NCI-H1092 treated with DMSO at 0.1 percent for 48 hours (cell line): ENCODE measurements at regions not wholly inside any gene's neighbourhood (a gene's known extent, or its start where the extent isn't known, plus 50 kb on each side); places are given as distances from the start of the nearest gene placed in this dataset.

Source experiments
- DNase-seq: peaks from one replicate; lab custom pipeline; 2025; lab: John Stamatoyannopoulos, UW

GRCh38 chr7:45455662-45456061 is 118.5 kb upstream of the ADCY1 start:
- DNase-seq = no peak

DNA sequence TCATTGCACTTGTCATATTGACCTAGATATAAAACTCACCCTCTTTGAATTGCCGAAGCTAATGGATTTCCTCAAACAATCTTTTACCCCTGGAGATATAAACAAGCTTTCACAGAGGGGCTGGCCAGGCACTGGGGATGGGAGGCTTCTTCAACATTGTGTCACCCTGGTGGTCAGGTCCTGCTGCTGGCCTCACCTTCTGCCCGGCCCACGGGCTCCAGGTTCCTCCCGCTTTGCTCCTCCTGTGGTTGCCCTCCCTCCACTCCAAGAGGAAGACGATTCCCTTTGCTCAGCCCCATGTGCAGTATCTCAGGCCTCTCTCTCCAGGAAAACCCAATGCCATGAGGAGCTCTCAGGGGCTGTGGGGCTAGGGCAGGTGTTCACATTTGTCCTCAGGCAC is 118.1 kb upstream of the ADCY1 start:
- peak; percentile 8 for DNase-seq

DNA sequence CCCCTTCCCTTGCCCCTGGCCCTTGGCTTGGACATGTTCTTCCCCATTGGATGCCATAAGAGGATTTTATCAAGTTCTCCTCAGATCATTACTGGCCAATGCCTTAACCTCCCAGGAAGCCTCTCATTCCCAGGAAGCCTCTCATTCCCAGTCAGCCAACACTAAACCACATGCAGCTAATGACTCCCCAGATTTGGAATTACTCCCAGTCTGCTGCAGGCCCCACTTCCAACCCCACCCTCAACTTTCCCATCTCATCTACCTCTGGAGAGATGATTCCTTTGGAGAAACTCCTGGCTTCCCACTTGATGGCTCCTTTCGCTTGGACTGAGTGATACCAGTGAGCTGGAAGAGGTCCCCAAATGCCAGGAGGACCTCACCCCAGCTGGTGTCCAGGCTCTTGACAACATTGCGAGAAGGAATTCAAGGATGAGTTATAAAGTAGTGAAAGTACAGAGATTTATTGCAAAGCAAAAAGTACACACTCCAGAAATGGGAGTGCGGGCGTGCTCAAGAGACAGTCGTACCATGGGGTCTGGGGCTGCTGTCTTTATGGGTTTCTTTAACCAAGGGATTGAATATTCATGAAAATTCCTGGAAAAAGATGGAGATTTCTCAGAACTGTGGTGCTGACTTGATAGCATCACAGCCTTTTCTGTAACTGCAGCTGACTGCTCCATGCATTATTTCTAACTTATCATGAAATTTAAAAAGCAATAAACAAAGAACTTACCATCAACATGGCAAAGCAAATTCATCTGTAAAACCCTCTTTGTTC is 117.2 kb upstream of the ADCY1 start:
- no peak for DNase-seq

GRCh38 chr7:45457591-45457990 is 116.6 kb upstream of the ADCY1 start:
- DNase-seq = peak; percentile 96

GRCh38 chr7:45459476-45459875 is 114.7 kb upstream of the ADCY1 start:
- peak; percentile 62 for DNase-seq

DNA sequence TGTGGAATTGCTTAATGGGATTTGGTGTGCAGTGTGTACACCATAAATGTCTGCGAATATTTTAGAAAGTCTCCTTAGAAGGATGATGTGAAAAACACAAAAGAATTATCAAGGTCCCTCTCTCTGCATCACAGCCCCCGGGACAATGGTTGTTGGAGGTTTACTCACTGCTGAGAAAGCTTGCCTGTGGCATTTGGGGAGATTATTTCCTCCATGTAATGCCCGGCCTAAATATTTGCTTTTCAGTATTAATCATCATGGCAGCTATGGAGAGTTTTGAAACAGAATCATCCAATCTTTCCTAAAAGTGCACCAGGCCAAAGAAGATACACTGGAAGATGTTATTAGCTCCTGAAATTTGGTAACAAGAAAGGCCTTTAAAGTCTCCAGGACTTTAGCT is 113.8 kb upstream of the ADCY1 start:
- peak; percentile 10 for DNase-seq

- no peak for DNase-seq
Measured at GRCh38 chr7:45461026-45461425, 113.1 kb upstream of the ADCY1 start.

DNA sequence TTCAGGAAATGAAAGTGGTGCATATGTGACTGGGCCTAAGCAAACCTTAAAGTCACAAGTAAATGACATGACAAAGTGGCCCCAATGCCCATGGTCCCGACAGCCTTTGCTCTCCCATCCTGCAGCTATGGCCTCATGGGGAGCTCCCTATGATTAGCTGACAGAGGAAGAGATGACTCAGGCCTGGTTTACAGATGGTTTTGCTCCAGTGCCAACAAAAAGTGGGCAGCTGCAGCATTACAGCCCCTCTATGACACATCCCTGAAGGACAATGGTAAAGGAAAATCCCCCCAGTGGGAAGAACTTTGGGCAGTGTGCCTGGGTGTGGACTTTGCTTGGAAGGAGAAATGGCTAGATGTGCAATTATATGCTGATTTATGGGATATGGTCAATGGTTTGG is 105.1 kb upstream of the ADCY1 start:
- DNase-seq = no peak

- no peak for DNase-seq
Measured at GRCh38 chr7:45470031-45470430, 104.1 kb upstream of the ADCY1 start.

GRCh38 chr7:45479781-45480180 is 94.4 kb upstream of the ADCY1 start:
- DNase-seq = no peak

- no peak for DNase-seq
Measured at GRCh38 chr7:45482451-45482850, 91.7 kb upstream of the ADCY1 start.

DNA sequence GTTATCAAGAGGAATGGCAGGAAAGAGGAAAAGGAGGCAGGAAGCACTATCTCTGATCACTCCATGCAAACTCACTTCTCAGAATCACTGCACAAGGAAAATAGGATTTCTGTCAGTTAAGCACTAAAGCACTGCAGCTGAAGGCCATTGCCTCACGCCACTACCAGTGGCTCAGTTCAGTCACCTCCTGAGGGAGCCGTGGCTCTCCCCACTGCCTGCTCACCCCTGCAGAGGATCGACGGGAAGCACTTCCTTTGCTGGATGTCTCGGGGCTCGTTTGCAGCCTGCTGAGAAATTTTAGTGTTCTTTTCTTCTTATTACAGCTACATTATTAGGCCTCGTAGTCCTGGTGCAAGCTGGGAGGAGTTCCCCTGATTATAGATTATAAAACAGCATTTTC is 90.1 kb upstream of the ADCY1 start:
- peak; percentile 13 for DNase-seq

- DNase-seq = no peak
Measured at GRCh38 chr7:45486575-45486974, 87.6 kb upstream of the ADCY1 start.

DNA sequence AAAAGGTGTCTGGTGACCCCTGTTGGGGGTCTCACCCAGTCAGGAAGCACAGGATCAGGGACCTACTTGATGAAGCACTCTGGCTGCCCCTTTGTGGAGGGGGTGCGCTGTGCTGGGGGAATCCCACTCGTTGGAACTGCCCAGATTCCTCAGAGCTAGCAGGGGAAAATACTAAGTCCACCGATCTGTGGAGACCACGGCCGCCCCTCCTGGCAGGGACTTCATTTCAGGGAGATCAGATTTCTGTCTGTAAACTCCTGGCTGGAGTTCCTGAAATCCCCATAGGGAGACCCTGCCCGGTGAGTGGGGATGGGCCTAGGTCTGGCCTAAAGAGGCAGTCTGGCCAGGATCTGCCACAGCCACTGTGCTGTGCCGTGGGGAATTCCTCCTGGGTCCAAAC is 79.3 kb upstream of the ADCY1 start:
- no peak for DNase-seq

- DNase-seq = no peak
Measured at GRCh38 chr7:45495618-45496017, 78.5 kb upstream of the ADCY1 start.

- no peak for DNase-seq
Measured at GRCh38 chr7:45500257-45500656, 73.9 kb upstream of the ADCY1 start.

GRCh38 chr7:45501791-45502190 is 72.4 kb upstream of the ADCY1 start:
- DNase-seq = no peak

DNA sequence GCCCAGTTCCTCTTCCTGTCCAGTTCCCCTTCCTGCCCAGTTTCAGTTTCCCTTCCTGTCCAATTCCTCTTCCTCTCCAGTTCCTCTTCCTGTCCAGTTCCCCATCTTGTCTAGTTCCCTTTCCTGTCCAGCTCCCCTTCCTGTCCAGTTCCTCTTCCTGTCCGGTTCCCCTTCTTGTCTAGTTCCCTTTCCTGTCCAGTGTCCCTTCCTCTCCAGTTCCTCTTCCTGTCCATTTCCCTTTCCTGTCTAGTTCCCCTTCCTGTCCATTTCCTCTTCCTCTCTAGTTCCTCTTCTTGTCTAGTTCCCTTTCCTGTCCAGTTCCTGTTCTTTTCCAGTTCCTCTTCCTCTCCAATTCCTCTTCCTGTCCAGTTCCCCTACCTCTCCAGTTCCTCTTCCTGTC is 68.1 kb upstream of the ADCY1 start:
- DNase-seq = no peak

- DNase-seq = no peak
Measured at GRCh38 chr7:45509222-45509621, 64.9 kb upstream of the ADCY1 start.

- no peak for DNase-seq
Measured at GRCh38 chr7:45511721-45512597, 62.2 kb upstream of the ADCY1 start.

GRCh38 chr7:45514944-45515343 is 59.2 kb upstream of the ADCY1 start:
- DNase-seq = no peak

GRCh38 chr7:45515346-45515745 is 58.8 kb upstream of the ADCY1 start:
- peak; percentile 16 for DNase-seq
